ENCODE measurements at regions not wholly inside any gene's neighbourhood (a gene's known extent, or its start where the extent isn't known, plus 50 kb on each side); places are given as distances from the start of the nearest gene placed in this dataset.

GRCh38 chr11:119831011-119831410, 102.0 kb upstream of the NECTIN1 start:
- 78 to 81% methylated on average over 7 of the region's 7 CpGs for WGBS, 2 donors
- ATAC-seq (ENCODE audit: insufficient read depth, low FRiP score), result no peak

DNA sequence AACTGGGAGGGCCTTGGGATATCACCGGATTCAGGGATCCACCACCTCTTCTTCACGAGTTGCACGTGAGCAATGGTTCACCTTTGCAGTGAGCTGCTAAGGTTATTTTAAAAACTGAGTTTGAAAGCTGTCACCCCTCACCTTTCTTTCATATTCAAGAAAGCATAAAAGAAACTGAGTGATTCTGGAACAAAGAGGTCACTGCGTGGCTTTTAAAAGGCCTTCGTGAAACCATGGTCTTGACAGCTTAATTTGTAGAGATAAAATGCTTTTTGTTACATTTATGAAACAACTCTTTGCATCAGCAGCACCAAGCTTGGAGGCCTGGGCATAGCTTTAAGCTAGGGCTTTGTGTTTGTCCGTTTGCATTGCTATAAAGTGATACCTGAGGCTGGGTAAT, 101.4 kb upstream of the NECTIN1 start:
- peaks cover 0 to 6% (median 0%) of the 10 kb centered on the region in 4 donors for H3K9me3 ChIP-seq (ENCODE audit: control insufficient read depth in 4 of 4, insufficient read depth in 3 of 4, low read length in 3 of 4)
- no peak overlapping the region for H3K4me3 ChIP-seq
- no peak overlapping the region for H3K27ac ChIP-seq (ENCODE audit: low read depth in 1 of 2, low read length in 1 of 2)
- DNase-seq, result no peak
- ATAC-seq (ENCODE audit: insufficient read depth, low FRiP score), result no peak
- no peak overlapping the region for H3K9ac ChIP-seq (ENCODE audit: insufficient read depth in 1 of 2, low read length in 2 of 2)
- TF ChIP-seq, protein P1, sequence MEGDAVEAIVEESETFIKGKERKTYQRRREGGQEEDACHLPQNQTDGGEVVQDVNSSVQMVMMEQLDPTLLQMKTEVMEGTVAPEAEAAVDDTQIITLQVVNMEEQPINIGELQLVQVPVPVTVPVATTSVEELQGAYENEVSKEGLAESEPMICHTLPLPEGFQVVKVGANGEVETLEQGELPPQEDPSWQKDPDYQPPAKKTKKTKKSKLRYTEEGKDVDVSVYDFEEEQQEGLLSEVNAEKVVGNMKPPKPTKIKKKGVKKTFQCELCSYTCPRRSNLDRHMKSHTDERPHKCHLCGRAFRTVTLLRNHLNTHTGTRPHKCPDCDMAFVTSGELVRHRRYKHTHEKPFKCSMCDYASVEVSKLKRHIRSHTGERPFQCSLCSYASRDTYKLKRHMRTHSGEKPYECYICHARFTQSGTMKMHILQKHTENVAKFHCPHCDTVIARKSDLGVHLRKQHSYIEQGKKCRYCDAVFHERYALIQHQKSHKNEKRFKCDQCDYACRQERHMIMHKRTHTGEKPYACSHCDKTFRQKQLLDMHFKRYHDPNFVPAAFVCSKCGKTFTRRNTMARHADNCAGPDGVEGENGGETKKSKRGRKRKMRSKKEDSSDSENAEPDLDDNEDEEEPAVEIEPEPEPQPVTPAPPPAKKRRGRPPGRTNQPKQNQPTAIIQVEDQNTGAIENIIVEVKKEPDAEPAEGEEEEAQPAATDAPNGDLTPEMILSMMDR (IDR thresholded peaks at IDR 0.05; ENCODE audit: control extremely low read depth, extremely low read depth), result no peak
- no peaks in the 10 kb centered on the region for H3K27me3 ChIP-seq (ENCODE audit: control insufficient read depth in 3 of 3, insufficient read depth in 3 of 3, low read length in 2 of 3)
- WGBS, 2 donors, result 85 to 86% methylated on average over 6 of the region's 6 CpGs
- no peaks in the 10 kb centered on the region for H3K36me3 ChIP-seq (ENCODE audit: control insufficient read depth in 4 of 4, insufficient read depth in 4 of 4, low read length in 4 of 4)
- H3K4me1 ChIP-seq (ENCODE audit: control insufficient read depth in 5 of 5, insufficient read depth in 5 of 5, low read length in 5 of 5), result peaks cover 0 to 5% (median 0%) of the 10 kb centered on the region in 5 donors

More at GRCh38 chr11:119831011-119831410, 102.0 kb upstream of the NECTIN1 start:
- Histone ChIP-seq H3K9ac (ENCODE audit: insufficient read depth in 1 of 2, low read length in 2 of 2) (no peak overlapping the region), H3K4me1 (ENCODE audit: control insufficient read depth in 5 of 5, insufficient read depth in 5 of 5, low read length in 5 of 5) (peaks cover 0 to 5% (median 0%) of the 10 kb centered on the region in 5 donors), H3K27ac (ENCODE audit: low read depth in 1 of 2, low read length in 1 of 2) (no peak overlapping the region), H3K9me3 (ENCODE audit: control insufficient read depth in 4 of 4, insufficient read depth in 3 of 4, low read length in 3 of 4) (peaks cover 0 to 6% (median 0%) of the 10 kb centered on the region in 4 donors), H3K4me3 (no peak overlapping the region), H3K27me3 (ENCODE audit: control insufficient read depth in 3 of 3, insufficient read depth in 3 of 3, low read length in 2 of 3) (no peaks in the 10 kb centered on the region), H3K36me3 (ENCODE audit: control insufficient read depth in 4 of 4, insufficient read depth in 4 of 4, low read length in 4 of 4) (no peaks in the 10 kb centered on the region)
- no peak for DNase-seq
- TF ChIP-seq, protein P1 (IDR thresholded peaks at IDR 0.05; ENCODE audit: control extremely low read depth, extremely low read depth), result no peak

- TF ChIP-seq, protein P1 (IDR thresholded peaks at IDR 0.05; ENCODE audit: control extremely low read depth, extremely low read depth), result no peak
- DNase-seq, result peak in 1 of 3 donors; percentile 30
- Histone ChIP-seq H3K9me3 (ENCODE audit: control insufficient read depth in 4 of 4, insufficient read depth in 3 of 4, low read length in 3 of 4) (peaks cover 0 to 9% (median 2%) of the 10 kb centered on the region in 4 donors), H3K9ac (ENCODE audit: insufficient read depth in 1 of 2, low read length in 2 of 2) (no peak overlapping the region), H3K36me3 (ENCODE audit: control insufficient read depth in 4 of 4, insufficient read depth in 4 of 4, low read length in 4 of 4) (no peaks in the 10 kb centered on the region), H3K27ac (ENCODE audit: low read depth in 1 of 2, low read length in 1 of 2) (no peak overlapping the region), H3K4me3 (no peak overlapping the region), H3K4me1 (ENCODE audit: control insufficient read depth in 5 of 5, insufficient read depth in 5 of 5, low read length in 5 of 5) (peaks cover 0 to 5% (median 0%) of the 10 kb centered on the region in 5 donors), H3K27me3 (ENCODE audit: control insufficient read depth in 3 of 3, insufficient read depth in 3 of 3, low read length in 2 of 3) (peaks cover 0 to 2% (median 0%) of the 10 kb centered on the region in 3 donors)
- ATAC-seq (ENCODE audit: insufficient read depth, low FRiP score), result no peak
- 73 to 78% methylated on average over 3 of the region's 3 CpGs for WGBS, 2 donors
Observed at GRCh38 chr11:119829402-119829801, 100.4 kb upstream of the NECTIN1 start.

DNA sequence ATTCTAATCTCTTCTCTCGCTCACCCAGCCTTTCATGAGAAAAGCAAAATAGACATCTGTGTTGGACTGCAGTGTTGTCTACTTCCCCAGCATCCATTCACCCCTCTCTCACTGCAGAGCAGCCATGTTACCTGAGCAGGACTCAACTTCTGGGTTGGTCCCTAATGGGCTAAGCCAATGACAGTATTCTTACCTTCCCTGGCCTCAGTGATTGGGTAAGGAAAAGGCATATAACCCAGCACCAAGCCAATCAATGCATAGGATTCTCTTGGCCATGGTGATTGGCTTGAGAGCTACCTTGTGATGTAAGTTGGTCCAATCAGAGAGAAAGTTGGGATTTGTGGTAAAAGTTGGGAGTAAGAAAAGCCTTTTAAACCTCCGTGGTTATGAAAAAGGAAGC, 99.8 kb upstream of the NECTIN1 start:
- Histone ChIP-seq H3K4me3 (no peak overlapping the region), H3K4me1 (ENCODE audit: control insufficient read depth in 5 of 5, insufficient read depth in 5 of 5, low read length in 5 of 5) (peaks cover 0 to 5% (median 0%) of the 10 kb centered on the region in 5 donors), H3K27ac (ENCODE audit: low read depth in 1 of 2, low read length in 1 of 2) (no peak overlapping the region), H3K27me3 (ENCODE audit: control insufficient read depth in 3 of 3, insufficient read depth in 3 of 3, low read length in 2 of 3) (peaks cover 0 to 3% (median 0%) of the 10 kb centered on the region in 3 donors), H3K36me3 (ENCODE audit: control insufficient read depth in 4 of 4, insufficient read depth in 4 of 4, low read length in 4 of 4) (no peaks in the 10 kb centered on the region), H3K9ac (ENCODE audit: insufficient read depth in 1 of 2, low read length in 2 of 2) (no peak overlapping the region), H3K9me3 (ENCODE audit: control insufficient read depth in 4 of 4, insufficient read depth in 3 of 4, low read length in 3 of 4) (peaks cover 0 to 9% (median 2%) of the 10 kb centered on the region in 4 donors)
- no peak for DNase-seq
- TF ChIP-seq, protein P1 (IDR thresholded peaks at IDR 0.05; ENCODE audit: control extremely low read depth, extremely low read depth), result no peak
- ATAC-seq (ENCODE audit: insufficient read depth, low FRiP score), result no peak
- 68 to 72% methylated on average over 2 of the region's 2 CpGs for WGBS, 2 donors

Measured in lung (tissue), 11 donors.